ENCODE measurements at regions not wholly inside any gene's neighbourhood (a gene's known extent, or its start where the extent isn't known, plus 50 kb on each side); places are given as distances from the start of the nearest gene placed in this dataset.

DNA sequence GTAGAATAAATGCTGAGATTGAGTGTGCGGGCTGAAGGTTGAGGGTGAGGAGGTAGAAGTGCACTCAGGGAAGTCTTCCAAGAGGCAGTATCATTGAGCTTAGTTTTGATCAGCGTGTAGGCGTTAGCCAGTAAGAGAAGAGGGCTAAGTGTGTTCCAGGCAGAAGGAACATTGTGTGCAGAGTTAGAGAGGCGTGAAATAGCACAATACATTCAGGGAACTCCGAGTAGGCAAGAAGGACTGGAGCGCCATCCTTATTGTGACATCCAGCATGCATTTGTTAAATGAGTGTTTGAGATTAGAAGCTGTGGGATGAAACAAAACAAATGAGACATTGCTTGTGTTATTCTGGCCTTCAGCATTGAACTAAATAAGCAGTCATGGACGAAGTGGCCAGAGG, 140.9 kb upstream of the MKLN1 start:
- ChIA-PET POLR2A (ENCODE audit: low non-redundant PET) (no interaction called here), CTCF (no interaction called here)
- Histone ChIP-seq H3K9me3 (ENCODE audit: low read depth, low read length, poor library complexity, severe bottlenecking) (no peaks in the 10 kb centered on the region), H3K36me3 (ENCODE audit: insufficient read depth, low read length, poor library complexity, severe bottlenecking) (no peaks in the 10 kb centered on the region), H3K4me1 (ENCODE audit: insufficient read depth, low read length, poor library complexity, severe bottlenecking) (no peaks in the 10 kb centered on the region), H3K4me3 (ENCODE audit: low read depth, low read length, poor library complexity, severe bottlenecking) (no peak overlapping the region), H3K27me3 (replicated peaks; ENCODE audit: insufficient read depth, low read depth, low read length, poor library complexity) (no peaks in the 10 kb centered on the region), H3K27ac (ENCODE audit: low read depth, low read length, poor library complexity, severe bottlenecking) (no peak overlapping the region)
- TF ChIP-seq EZH2 (IDR thresholded peaks at IDR 0.05; ENCODE audit: borderline replicate concordance, low read depth, low read length, poor library complexity, severe bottlenecking): no peak
- TF ChIP-seq, protein P1, sequence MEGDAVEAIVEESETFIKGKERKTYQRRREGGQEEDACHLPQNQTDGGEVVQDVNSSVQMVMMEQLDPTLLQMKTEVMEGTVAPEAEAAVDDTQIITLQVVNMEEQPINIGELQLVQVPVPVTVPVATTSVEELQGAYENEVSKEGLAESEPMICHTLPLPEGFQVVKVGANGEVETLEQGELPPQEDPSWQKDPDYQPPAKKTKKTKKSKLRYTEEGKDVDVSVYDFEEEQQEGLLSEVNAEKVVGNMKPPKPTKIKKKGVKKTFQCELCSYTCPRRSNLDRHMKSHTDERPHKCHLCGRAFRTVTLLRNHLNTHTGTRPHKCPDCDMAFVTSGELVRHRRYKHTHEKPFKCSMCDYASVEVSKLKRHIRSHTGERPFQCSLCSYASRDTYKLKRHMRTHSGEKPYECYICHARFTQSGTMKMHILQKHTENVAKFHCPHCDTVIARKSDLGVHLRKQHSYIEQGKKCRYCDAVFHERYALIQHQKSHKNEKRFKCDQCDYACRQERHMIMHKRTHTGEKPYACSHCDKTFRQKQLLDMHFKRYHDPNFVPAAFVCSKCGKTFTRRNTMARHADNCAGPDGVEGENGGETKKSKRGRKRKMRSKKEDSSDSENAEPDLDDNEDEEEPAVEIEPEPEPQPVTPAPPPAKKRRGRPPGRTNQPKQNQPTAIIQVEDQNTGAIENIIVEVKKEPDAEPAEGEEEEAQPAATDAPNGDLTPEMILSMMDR (conservative IDR thresholded peaks at IDR 0.05; ENCODE audit: low read depth, low read length): no peak
- no peak for DNase-seq (ENCODE audit: low spot score)
- BruUV-seq (replicated peaks): no TSS peak
- intact Hi-C loops (cut with micrococcal nuclease; ENCODE audit: unreplicated experiment): no loop called here

DNA sequence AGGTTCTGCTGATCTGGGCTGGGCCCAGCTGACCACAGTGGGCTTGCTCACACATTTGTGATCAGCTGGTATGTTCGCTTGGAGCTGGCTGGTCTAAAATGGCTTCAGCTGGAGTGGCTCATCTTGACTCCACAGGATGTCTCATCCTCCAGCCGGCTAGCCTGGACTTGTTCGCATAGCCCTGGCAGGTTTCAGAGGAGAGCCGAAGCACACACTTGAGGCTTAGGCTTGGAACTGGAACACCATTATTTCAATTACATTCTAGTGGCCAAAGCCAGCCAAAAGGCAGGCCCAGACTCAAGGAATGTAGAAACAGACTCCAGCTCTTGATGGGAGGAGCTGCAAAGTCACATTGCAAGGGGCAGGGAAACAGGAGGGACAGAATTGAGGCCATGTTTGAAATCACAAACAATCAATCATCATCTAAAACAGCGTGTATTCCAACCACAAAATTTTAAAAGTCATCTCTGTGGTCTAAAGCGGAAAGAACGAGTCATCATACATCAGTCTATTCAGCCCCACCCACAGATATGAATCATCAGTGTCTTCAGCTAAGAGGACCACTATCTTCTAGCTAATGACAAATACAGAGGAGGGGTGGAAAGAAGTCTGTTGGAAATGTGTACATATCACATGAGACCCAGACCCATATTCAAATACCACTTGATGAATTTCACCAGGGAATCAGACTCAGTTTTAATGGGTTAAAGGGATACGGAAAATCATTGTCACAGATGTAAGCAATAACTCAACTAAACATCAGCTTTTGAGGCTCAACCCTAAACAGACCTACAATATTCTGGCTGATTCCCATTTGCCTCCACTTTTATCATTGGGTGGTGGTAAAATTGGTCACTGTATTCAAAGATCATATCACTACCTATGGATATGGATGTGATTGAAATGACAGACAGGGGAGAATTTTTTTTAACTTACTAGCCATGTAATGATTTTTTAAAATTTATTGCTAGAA, 139.0 kb upstream of the MKLN1 start:
- TF ChIP-seq, protein P1 (conservative IDR thresholded peaks at IDR 0.05; ENCODE audit: low read depth, low read length): no peak
- TF ChIP-seq EZH2 (IDR thresholded peaks at IDR 0.05; ENCODE audit: borderline replicate concordance, low read depth, low read length, poor library complexity, severe bottlenecking): no peak
- intact Hi-C loops (cut with micrococcal nuclease; ENCODE audit: unreplicated experiment): no loop called here
- Histone ChIP-seq H3K4me3 (ENCODE audit: low read depth, low read length, poor library complexity, severe bottlenecking) (no peak overlapping the region), H3K27me3 (replicated peaks; ENCODE audit: insufficient read depth, low read depth, low read length, poor library complexity) (no peaks in the 10 kb centered on the region), H3K27ac (ENCODE audit: low read depth, low read length, poor library complexity, severe bottlenecking) (no peak overlapping the region), H3K9me3 (ENCODE audit: low read depth, low read length, poor library complexity, severe bottlenecking) (no peaks in the 10 kb centered on the region), H3K36me3 (ENCODE audit: insufficient read depth, low read length, poor library complexity, severe bottlenecking) (no peaks in the 10 kb centered on the region), H3K4me1 (ENCODE audit: insufficient read depth, low read length, poor library complexity, severe bottlenecking) (no peaks in the 10 kb centered on the region)
- ChIA-PET POLR2A (ENCODE audit: low non-redundant PET) (interaction anchor here (0.6 kb wide), 1 partner anchor 275 kb away, joined by 4 read pairs; no protein-coding TSS in a partner anchor), CTCF (no interaction called here)
- TSS peak; percentile 80 for BruUV-seq (replicated peaks)
- peak; percentile 83 for DNase-seq (ENCODE audit: low spot score)

DNA sequence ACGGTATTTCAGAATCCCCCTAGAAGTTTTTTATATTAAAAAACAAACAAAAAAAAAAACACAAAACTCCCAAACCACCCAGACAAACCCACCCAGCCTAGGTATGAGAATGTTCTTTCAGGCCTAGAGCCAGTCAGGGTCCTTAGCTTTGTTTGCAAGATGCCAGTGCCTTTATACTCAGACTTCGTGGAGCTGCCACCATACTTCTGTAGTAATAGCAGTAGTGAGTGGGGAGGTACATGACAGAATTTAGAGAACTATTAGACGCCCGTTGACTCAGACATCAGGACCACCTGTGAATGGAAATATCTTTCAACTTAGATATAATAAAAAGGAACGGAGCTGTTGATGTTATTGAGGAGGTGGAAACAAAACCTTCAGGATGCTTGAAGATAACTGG, 138.2 kb upstream of the MKLN1 start:
- CTCF ChIA-PET: no interaction called here
- no peak overlapping the region for H3K27ac ChIP-seq (ENCODE audit: low read depth, low read length, poor library complexity, severe bottlenecking)
- no TSS peak for BruUV-seq (replicated peaks)
- H3K4me3 ChIP-seq (ENCODE audit: low read depth, low read length, poor library complexity, severe bottlenecking): no peak overlapping the region
- H3K27me3 ChIP-seq (replicated peaks; ENCODE audit: insufficient read depth, low read depth, low read length, poor library complexity): no peaks in the 10 kb centered on the region
- no peaks in the 10 kb centered on the region for H3K4me1 ChIP-seq (ENCODE audit: insufficient read depth, low read length, poor library complexity, severe bottlenecking)
- TF ChIP-seq, protein P1 (conservative IDR thresholded peaks at IDR 0.05; ENCODE audit: low read depth, low read length): no peak
- TF ChIP-seq EZH2 (IDR thresholded peaks at IDR 0.05; ENCODE audit: borderline replicate concordance, low read depth, low read length, poor library complexity, severe bottlenecking): no peak
- DNase-seq (ENCODE audit: low spot score): no peak
- intact Hi-C loops (cut with micrococcal nuclease; ENCODE audit: unreplicated experiment): no loop called here
- no peaks in the 10 kb centered on the region for H3K9me3 ChIP-seq (ENCODE audit: low read depth, low read length, poor library complexity, severe bottlenecking)
- H3K36me3 ChIP-seq (ENCODE audit: insufficient read depth, low read length, poor library complexity, severe bottlenecking): no peaks in the 10 kb centered on the region
- POLR2A ChIA-PET (ENCODE audit: low non-redundant PET): interaction anchor here (0.6 kb wide), 1 partner anchor 276 kb away, joined by 4 read pairs; no protein-coding TSS in a partner anchor

Data from A673 (cell line).